ENCODE measurements at regions not wholly inside any gene's neighbourhood (a gene's known extent, or its start where the extent isn't known, plus 50 kb on each side); places are given as distances from the start of the nearest gene placed in this dataset.

DNA sequence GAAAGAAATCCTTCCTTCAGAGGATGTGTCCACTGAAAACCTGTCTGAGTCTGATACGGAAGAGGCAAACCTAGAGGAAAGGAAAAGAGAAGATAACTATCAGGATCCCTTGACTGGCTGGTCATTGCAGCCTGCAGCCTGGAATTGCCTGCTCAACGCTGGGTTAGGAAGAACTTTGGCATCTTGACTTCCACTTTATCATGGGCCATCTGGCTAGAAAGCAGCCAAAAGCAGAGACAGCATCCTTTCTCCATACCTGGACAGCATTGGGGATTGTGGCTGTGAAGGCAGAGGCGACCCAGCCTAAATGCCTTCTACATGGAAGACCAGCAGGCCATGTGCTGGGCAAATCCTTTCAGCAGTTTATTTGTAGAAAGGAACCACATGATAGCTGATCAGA lies 58.7 kb upstream of the PTPN3 start:
- Histone ChIP-seq H2AFZ (ENCODE audit: low read depth, low read length) (no peak overlapping the region), H3K4me3 (ENCODE audit: low read depth in 1 of 2, low read length in 2 of 2) (no peak overlapping the region), H3K36me3 (ENCODE audit: insufficient read depth, low read length) (no peaks in the 10 kb centered on the region), H4K20me1 (ENCODE audit: insufficient read depth, low read length) (no peaks in the 10 kb centered on the region), H3K4me1 (ENCODE audit: insufficient read depth, low read length) (no peaks in the 10 kb centered on the region), H3K27ac (ENCODE audit: low read length) (no peak overlapping the region), H3K9ac (ENCODE audit: low read depth, low read length) (no peak overlapping the region), H3K9me3 (ENCODE audit: insufficient read depth, low read length, severe bottlenecking) (no peaks in the 10 kb centered on the region), H3K27me3 (ENCODE audit: insufficient read depth, low read length, poor library complexity) (no peaks in the 10 kb centered on the region), H3K4me2 (ENCODE audit: insufficient read depth, low read length) (no peak overlapping the region), H3K79me2 (ENCODE audit: insufficient read depth, low read length) (no peaks in the 10 kb centered on the region)
- ATAC-seq (ENCODE audit: insufficient read depth, low read depth) (no peak), DNase-seq (no peak)
- no peak for TF ChIP-seq EZH2 (IDR thresholded peaks at IDR 0.05; ENCODE audit: borderline replicate concordance, low read depth, low read length, severe bottlenecking)

DNA sequence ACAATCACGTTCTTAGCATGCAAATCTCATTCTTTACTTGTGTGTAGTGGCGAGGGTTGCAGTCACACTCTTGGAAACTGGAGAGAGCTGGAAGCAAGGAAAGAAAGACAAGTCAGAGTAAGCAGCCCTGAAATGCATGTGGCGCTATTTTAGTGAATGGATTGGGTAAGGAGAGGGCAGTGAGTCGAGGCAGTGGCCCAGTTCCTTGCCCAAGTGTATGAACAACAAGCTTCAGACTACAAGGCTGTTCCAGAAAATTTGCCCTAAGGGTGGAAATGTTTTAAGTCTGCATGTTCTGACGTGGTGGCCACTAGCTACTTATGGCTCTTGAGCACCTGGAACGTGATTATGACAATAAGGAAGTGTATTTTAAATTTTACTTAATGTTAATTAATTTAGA lies 59.4 kb upstream of the PTPN3 start:
- Histone ChIP-seq H3K79me2 (ENCODE audit: insufficient read depth, low read length) (no peaks in the 10 kb centered on the region), H3K4me1 (ENCODE audit: insufficient read depth, low read length) (no peaks in the 10 kb centered on the region), H4K20me1 (ENCODE audit: insufficient read depth, low read length) (no peaks in the 10 kb centered on the region), H3K4me3 (ENCODE audit: low read depth in 1 of 2, low read length in 2 of 2) (no peak overlapping the region), H2AFZ (ENCODE audit: low read depth, low read length) (no peak overlapping the region), H3K36me3 (ENCODE audit: insufficient read depth, low read length) (no peaks in the 10 kb centered on the region), H3K9ac (ENCODE audit: low read depth, low read length) (no peak overlapping the region), H3K27ac (ENCODE audit: low read length) (no peak overlapping the region), H3K9me3 (ENCODE audit: insufficient read depth, low read length, severe bottlenecking) (no peaks in the 10 kb centered on the region), H3K27me3 (ENCODE audit: insufficient read depth, low read length, poor library complexity) (no peaks in the 10 kb centered on the region), H3K4me2 (ENCODE audit: insufficient read depth, low read length) (no peak overlapping the region)
- DNase-seq (no peak), ATAC-seq (ENCODE audit: insufficient read depth, low read depth) (no peak)
- TF ChIP-seq EZH2 (IDR thresholded peaks at IDR 0.05; ENCODE audit: borderline replicate concordance, low read depth, low read length, severe bottlenecking) = no peak
- TF ChIP-seq, protein P1, sequence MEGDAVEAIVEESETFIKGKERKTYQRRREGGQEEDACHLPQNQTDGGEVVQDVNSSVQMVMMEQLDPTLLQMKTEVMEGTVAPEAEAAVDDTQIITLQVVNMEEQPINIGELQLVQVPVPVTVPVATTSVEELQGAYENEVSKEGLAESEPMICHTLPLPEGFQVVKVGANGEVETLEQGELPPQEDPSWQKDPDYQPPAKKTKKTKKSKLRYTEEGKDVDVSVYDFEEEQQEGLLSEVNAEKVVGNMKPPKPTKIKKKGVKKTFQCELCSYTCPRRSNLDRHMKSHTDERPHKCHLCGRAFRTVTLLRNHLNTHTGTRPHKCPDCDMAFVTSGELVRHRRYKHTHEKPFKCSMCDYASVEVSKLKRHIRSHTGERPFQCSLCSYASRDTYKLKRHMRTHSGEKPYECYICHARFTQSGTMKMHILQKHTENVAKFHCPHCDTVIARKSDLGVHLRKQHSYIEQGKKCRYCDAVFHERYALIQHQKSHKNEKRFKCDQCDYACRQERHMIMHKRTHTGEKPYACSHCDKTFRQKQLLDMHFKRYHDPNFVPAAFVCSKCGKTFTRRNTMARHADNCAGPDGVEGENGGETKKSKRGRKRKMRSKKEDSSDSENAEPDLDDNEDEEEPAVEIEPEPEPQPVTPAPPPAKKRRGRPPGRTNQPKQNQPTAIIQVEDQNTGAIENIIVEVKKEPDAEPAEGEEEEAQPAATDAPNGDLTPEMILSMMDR (IDR thresholded peaks at IDR 0.05; ENCODE audit: borderline replicate concordance, extremely low read depth, low read length, poor library complexity, severe bottlenecking) = no peak

DNA sequence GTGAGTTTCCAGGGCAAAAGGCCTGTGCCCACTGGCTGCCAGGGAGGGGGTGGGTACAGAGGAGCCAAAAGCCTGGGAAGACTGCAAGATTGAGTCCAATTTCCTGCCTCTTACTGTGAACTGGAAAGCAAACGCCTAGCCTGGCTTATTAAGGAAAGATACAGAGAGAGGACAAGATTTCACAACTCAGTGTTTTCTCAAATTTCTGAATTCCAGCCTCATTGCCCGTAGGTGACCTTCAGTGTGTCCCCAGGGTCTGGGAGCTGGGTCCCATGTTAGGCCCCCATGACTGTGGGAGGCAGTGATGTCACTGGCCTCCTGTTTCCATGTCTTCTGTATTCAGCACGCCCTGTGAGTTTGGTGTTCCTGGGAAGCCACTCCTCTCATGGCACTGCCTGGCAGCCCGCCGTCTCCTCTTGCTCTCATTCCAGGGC lies 60.6 kb upstream of the PTPN3 start:
- DNase-seq = no peak
- H2AFZ ChIP-seq (ENCODE audit: low read depth, low read length) = no peak overlapping the region
- no peak overlapping the region for H3K9ac ChIP-seq (ENCODE audit: low read depth, low read length)
- H4K20me1 ChIP-seq (ENCODE audit: insufficient read depth, low read length) = no peaks in the 10 kb centered on the region
- H3K36me3 ChIP-seq (ENCODE audit: insufficient read depth, low read length) = no peaks in the 10 kb centered on the region
- H3K4me2 ChIP-seq (ENCODE audit: insufficient read depth, low read length) = no peak overlapping the region
- no peak for ATAC-seq (ENCODE audit: insufficient read depth, low read depth)
- TF ChIP-seq EZH2 (IDR thresholded peaks at IDR 0.05; ENCODE audit: borderline replicate concordance, low read depth, low read length, severe bottlenecking) = no peak
- H3K9me3 ChIP-seq (ENCODE audit: insufficient read depth, low read length, severe bottlenecking) = no peaks in the 10 kb centered on the region
- no peak overlapping the region for H3K27ac ChIP-seq (ENCODE audit: low read length)
- H3K4me1 ChIP-seq (ENCODE audit: insufficient read depth, low read length) = no peaks in the 10 kb centered on the region
- H3K4me3 ChIP-seq (ENCODE audit: low read depth in 1 of 2, low read length in 2 of 2) = no peak overlapping the region
- H3K27me3 ChIP-seq (ENCODE audit: insufficient read depth, low read length, poor library complexity) = no peaks in the 10 kb centered on the region
- no peaks in the 10 kb centered on the region for H3K79me2 ChIP-seq (ENCODE audit: insufficient read depth, low read length)

DNA sequence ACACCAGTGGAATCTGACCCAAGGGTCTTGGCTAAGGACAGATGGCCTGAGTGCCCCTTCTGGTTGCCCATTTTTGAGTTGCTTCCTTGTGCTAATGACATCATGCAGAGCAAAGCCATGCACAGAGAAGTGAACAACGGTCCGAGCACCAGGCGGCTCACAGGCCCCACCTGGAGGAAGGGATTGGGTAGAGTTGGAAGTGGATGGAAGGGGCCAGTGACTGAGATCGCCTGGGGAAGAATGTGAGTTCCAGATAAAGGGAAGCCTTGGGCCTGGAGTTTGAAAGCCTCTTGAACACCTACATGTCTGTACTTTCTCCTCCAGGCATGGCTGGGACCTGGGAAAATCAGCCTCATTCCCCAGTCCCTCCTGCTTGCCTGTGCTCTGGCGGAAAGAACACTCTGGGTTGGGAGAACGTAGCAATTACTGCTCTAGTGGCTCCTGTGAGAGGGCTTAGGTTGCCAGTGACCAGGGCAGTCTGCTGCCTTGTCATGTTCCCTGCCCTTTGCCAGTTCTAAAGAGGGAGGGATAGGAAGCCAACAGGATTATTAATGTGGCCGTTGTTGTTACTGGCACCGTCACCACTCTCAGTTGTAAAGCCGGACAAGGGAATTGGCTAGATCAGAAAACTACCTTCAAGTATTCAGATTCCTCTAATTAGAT lies 62.5 kb upstream of the PTPN3 start:
- ATAC-seq (ENCODE audit: insufficient read depth, low read depth) (no peak), DNase-seq (no peak)
- Histone ChIP-seq H3K9ac (ENCODE audit: low read depth, low read length) (no peak overlapping the region), H3K4me1 (ENCODE audit: insufficient read depth, low read length) (no peaks in the 10 kb centered on the region), H3K4me2 (ENCODE audit: insufficient read depth, low read length) (no peak overlapping the region), H3K27ac (ENCODE audit: low read length) (no peak overlapping the region), H3K79me2 (ENCODE audit: insufficient read depth, low read length) (no peaks in the 10 kb centered on the region), H3K9me3 (ENCODE audit: insufficient read depth, low read length, severe bottlenecking) (no peaks in the 10 kb centered on the region), H3K36me3 (ENCODE audit: insufficient read depth, low read length) (no peaks in the 10 kb centered on the region), H2AFZ (ENCODE audit: low read depth, low read length) (no peak overlapping the region), H3K27me3 (ENCODE audit: insufficient read depth, low read length, poor library complexity) (no peaks in the 10 kb centered on the region), H4K20me1 (ENCODE audit: insufficient read depth, low read length) (no peaks in the 10 kb centered on the region), H3K4me3 (ENCODE audit: low read depth in 1 of 2, low read length in 2 of 2) (no peak overlapping the region)
- TF ChIP-seq, protein P1 (IDR thresholded peaks at IDR 0.05; ENCODE audit: borderline replicate concordance, extremely low read depth, low read length, poor library complexity, severe bottlenecking) = no peak
- no peak for TF ChIP-seq EZH2 (IDR thresholded peaks at IDR 0.05; ENCODE audit: borderline replicate concordance, low read depth, low read length, severe bottlenecking)
